Keratinocyte (primary cell): ENCODE measurements at regions not wholly inside any gene's neighbourhood (a gene's known extent, or its start where the extent isn't known, plus 50 kb on each side); places are given as distances from the start of the nearest gene placed in this dataset.

ENCODE experiments used
- EZH2 ChIP-seq: IDR thresholded peaks from one replicate; pipeline ENCODE4 v1.6.1; 2012; ENCODE audit warnings: inconsistent platforms, mild to moderate bottlenecking, low read length, moderate library complexity
- TF ChIP-seq, protein P1 (sequence below), 3 experiments: IDR thresholded peaks in 1 of 3; conservative IDR thresholded peaks in 1 of 3; optimal IDR thresholded peaks in 1 of 3; 2 replicates in 2 of 3; 3 replicates in 1 of 3; pipeline versions ENCODE3 to v1.5.1; 2011; ENCODE audit warnings: low read length in 3 of 3, mild to moderate bottlenecking in 3 of 3, moderate library complexity in 2 of 3, control low read depth in 1 of 3, inconsistent platforms in 1 of 3; ENCODE audit not compliant: insufficient read depth in 2 of 3; ENCODE audit errors: extremely low read depth in 1 of 3

DNA sequence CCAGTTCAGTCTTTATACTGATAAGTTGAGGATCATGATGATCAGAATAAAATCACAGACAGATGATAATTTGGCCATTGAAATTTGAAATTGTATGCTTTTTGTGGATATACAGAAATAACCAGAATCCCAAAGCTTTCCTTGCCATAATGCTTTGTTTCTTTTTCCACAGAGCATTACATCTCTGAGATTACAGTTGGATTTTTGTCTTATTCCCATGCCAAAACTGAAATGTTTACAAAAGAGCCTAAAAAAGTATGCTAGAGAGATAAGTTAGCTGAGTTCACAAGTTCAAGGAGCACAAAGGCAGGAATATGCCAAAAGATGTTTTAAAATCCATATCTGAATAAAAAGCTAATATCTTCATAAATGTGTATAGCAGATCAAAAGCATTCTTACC, 321.3 kb downstream of the PID1 start:
- TF ChIP-seq, protein P1, sequence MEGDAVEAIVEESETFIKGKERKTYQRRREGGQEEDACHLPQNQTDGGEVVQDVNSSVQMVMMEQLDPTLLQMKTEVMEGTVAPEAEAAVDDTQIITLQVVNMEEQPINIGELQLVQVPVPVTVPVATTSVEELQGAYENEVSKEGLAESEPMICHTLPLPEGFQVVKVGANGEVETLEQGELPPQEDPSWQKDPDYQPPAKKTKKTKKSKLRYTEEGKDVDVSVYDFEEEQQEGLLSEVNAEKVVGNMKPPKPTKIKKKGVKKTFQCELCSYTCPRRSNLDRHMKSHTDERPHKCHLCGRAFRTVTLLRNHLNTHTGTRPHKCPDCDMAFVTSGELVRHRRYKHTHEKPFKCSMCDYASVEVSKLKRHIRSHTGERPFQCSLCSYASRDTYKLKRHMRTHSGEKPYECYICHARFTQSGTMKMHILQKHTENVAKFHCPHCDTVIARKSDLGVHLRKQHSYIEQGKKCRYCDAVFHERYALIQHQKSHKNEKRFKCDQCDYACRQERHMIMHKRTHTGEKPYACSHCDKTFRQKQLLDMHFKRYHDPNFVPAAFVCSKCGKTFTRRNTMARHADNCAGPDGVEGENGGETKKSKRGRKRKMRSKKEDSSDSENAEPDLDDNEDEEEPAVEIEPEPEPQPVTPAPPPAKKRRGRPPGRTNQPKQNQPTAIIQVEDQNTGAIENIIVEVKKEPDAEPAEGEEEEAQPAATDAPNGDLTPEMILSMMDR (optimal IDR thresholded peaks at IDR 0.05 in 1 of 3, IDR thresholded peaks at IDR 0.05 in 1 of 3, conservative IDR thresholded peaks at IDR 0.05 in 1 of 3; ENCODE audit: extremely low read depth in 1 of 3, insufficient read depth in 2 of 3, low read length in 3 of 3), result no peak
- TF ChIP-seq EZH2, result no peak
